ENCODE measurements at regions not wholly inside any gene's neighbourhood (a gene's known extent, or its start where the extent isn't known, plus 50 kb on each side); places are given as distances from the start of the nearest gene placed in this dataset.
A peak's percentile ranks its signal among the peaks of the same experiment; 100 is the strongest.

DNA sequence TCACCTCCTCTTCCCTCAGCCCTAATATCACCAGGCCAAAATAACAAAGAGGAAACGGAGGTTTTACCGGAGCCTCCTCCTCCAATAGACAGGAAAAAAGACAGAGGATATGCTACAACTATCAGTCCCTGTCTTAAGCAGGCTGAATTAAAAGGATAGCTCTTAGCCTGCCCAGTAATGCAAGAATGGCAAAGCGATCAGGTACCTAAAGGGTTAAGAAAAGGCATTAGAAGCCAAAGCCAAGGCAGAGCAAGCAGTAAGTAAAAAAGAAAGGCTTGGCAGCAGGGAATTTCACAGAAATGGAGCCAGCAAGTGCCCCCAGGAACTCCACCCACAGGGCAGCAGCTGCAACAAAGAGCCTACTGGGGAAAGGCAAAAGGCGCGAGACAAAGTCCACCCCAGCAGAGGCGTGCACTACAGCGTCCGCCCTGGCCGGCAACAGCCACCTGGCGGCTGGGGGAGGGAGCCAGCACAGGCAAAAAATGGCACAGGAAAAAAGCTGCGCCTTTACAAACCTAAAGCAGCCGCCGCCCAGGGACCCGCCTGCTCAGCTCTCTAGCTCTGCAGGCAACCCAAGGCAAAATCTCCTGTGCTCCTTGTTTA is 220.6 kb upstream of the ZC4H2 start:
- ChIA-PET CTCF (ENCODE audit: partially characterized antibody) (interaction anchor here (0.6 to 1.4 kb wide), 5 partner anchors 10 to 165 kb away, joined by 3 to 4 read pairs (median 3); no protein-coding TSS in a partner anchor), POLR2A (ENCODE audit: partially characterized antibody) (interaction anchor here (1.2 to 1.3 kb wide), 3 partner anchors 12 to 221 kb away, joined by 3 to 5 read pairs (median 4); partner anchors contain the start of genes ZC3H12B and ZC4H2)
- peaks cover 0 to 8% (median 4%) of the 10 kb centered on the region in 4 experiments; a peak in 3 of 7 replicates for H3K4me1 ChIP-seq (replicated peaks in 1 of 4; ENCODE audit: control insufficient read depth in 3 of 4, insufficient read depth in 4 of 4, low read length in 3 of 4)
- H3K9me3 ChIP-seq (ENCODE audit: insufficient read depth in 2 of 2, low read depth in 1 of 2, low read length in 1 of 2), result no peaks in the 10 kb centered on the region
- DNase-seq (ENCODE audit: low read depth in 1 of 2, low spot score in 2 of 2), result peak; percentile 50 to 56
- H4K91ac ChIP-seq (replicated peaks; ENCODE audit: insufficient read length, low read length), result no peak overlapping the region
- FAIRE-seq, result peak; percentile 88
- peak overlapping the region; percentile 65; the same call in 1 of the 2 replicates for H3K27ac ChIP-seq (ENCODE audit: low read depth, low read length)
- no peaks in the 10 kb centered on the region for H3K27me3 ChIP-seq (replicated peaks in 1 of 4; ENCODE audit: control insufficient read depth in 3 of 4, extremely low read depth in 1 of 4, insufficient read depth in 3 of 4, low read length in 3 of 4)
- H3K23ac ChIP-seq (ENCODE audit: insufficient read length), result no peak overlapping the region
- no peak overlapping the region for H3K56ac ChIP-seq (replicated peaks; ENCODE audit: insufficient read length, low read depth, low read length)
- no peak overlapping the region for H2BK15ac ChIP-seq (ENCODE audit: low read length)
- H3K9ac ChIP-seq (replicated peaks in 1 of 4; ENCODE audit: extremely low read depth in 1 of 4, low read depth in 3 of 4, low read length in 3 of 4), result no peak overlapping the region
- no peak overlapping the region for H4K5ac ChIP-seq (ENCODE audit: insufficient read length, low read depth, low read length)
- H3K36me3 ChIP-seq (ENCODE audit: control insufficient read depth in 2 of 4, insufficient read depth in 4 of 4, low read length in 3 of 4), result no peaks in the 10 kb centered on the region
- 7% methylated on average over 14 of the region's 14 CpGs; no CpG with 5 or more reads in 1 of the 2 experiments for WGBS, 2 experiments (ENCODE audit: extremely low coverage in 1 of 2, insufficient coverage in 1 of 2, insufficient read length in 1 of 2, insufficient replicate concordance in 2 of 2, low coverage in 1 of 2, low lambda C conversion rate in 2 of 2, missing lambda C conversion rate in 1 of 2)
- peak overlapping the region; percentile 61 for H2AFZ ChIP-seq (ENCODE audit: low read length)
- H3K18ac ChIP-seq (ENCODE audit: extremely low read depth, low read length), result no peak overlapping the region; the same call in 1 of the 2 replicates
- no peak overlapping the region for H3K4ac ChIP-seq (replicated peaks; ENCODE audit: insufficient read length, low read depth, low read length)
- no peak overlapping the region for H2AK5ac ChIP-seq (ENCODE audit: low read depth, low read length)
- H3K79me2 ChIP-seq (ENCODE audit: control insufficient read depth in 1 of 2, insufficient read depth in 2 of 2, low read length in 2 of 2), result no peaks in the 10 kb centered on the region
- no peaks in the 10 kb centered on the region for H3K79me1 ChIP-seq (ENCODE audit: low read depth, low read length)
- no peaks in the 10 kb centered on the region for H3K23me2 ChIP-seq (ENCODE audit: low read depth, low read length)
- H2BK20ac ChIP-seq (ENCODE audit: low read length), result no peak overlapping the region
- no peak overlapping the region for H2BK12ac ChIP-seq (ENCODE audit: low read depth, low read length)
- H3K4me3 ChIP-seq (ENCODE audit: extremely low read depth in 1 of 4, insufficient read depth in 2 of 4, low read depth in 3 of 4, low read length in 4 of 4), result peak overlapping the region in 1 of 4 experiments; percentile 49; a peak in 2 of 8 replicates
- H3K14ac ChIP-seq (ENCODE audit: insufficient read length), result no peak overlapping the region
- H4K20me1 ChIP-seq (replicated peaks in 1 of 2; ENCODE audit: control insufficient read depth in 1 of 2, insufficient read depth in 2 of 2, low read length in 2 of 2), result no peaks in the 10 kb centered on the region
- no peak overlapping the region for H4K8ac ChIP-seq (ENCODE audit: extremely low read depth, insufficient read depth, low read length)
- H2BK120ac ChIP-seq (replicated peaks; ENCODE audit: low read depth, low read length), result no peak overlapping the region
- peak overlapping the region; percentile 54 to 57 for H3K4me2 ChIP-seq (ENCODE audit: insufficient read depth in 1 of 2, low read depth in 2 of 2, low read length in 2 of 2)
- no peak overlapping the region; the same call in 1 of the 2 replicates for H2BK5ac ChIP-seq (ENCODE audit: low read depth, low read length)
- TF ChIP-seq YY1 (IDR thresholded peaks at IDR 0.05; ENCODE audit: low read depth, low read length) (peak; percentile 18; the same call in 1 of the 2 replicates), CBX8 (IDR thresholded peaks at IDR 0.05; ENCODE audit: borderline replicate concordance, low read depth, low read length) (no peak), TAF1 (IDR thresholded peaks at IDR 0.05; ENCODE audit: low read depth, low read length) (peak; percentile 49; the same call in 1 of the 2 replicates), HDAC2 (IDR thresholded peaks at IDR 0.05; ENCODE audit: borderline replicate concordance in 1 of 2, low read depth in 2 of 2, low read length in 2 of 2) (no peak), TCF12 (IDR thresholded peaks at IDR 0.05; ENCODE audit: low read depth, low read length) (0 out of 2 replicates have a peak, but pooled peaks have one; percentile 54), SUZ12 (IDR thresholded peaks at IDR 0.05; ENCODE audit: low read length) (no peak), SIRT6 (IDR thresholded peaks at IDR 0.05; ENCODE audit: low read length) (no peak), CBX5 (IDR thresholded peaks at IDR 0.05; ENCODE audit: low read depth, low read length) (no peak), KDM4A (IDR thresholded peaks at IDR 0.05; ENCODE audit: low read depth, low read length, severe bottlenecking) (no peak)
- TF ChIP-seq, protein P1, sequence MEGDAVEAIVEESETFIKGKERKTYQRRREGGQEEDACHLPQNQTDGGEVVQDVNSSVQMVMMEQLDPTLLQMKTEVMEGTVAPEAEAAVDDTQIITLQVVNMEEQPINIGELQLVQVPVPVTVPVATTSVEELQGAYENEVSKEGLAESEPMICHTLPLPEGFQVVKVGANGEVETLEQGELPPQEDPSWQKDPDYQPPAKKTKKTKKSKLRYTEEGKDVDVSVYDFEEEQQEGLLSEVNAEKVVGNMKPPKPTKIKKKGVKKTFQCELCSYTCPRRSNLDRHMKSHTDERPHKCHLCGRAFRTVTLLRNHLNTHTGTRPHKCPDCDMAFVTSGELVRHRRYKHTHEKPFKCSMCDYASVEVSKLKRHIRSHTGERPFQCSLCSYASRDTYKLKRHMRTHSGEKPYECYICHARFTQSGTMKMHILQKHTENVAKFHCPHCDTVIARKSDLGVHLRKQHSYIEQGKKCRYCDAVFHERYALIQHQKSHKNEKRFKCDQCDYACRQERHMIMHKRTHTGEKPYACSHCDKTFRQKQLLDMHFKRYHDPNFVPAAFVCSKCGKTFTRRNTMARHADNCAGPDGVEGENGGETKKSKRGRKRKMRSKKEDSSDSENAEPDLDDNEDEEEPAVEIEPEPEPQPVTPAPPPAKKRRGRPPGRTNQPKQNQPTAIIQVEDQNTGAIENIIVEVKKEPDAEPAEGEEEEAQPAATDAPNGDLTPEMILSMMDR (IDR thresholded peaks at IDR 0.05; ENCODE audit: control extremely low read depth in 1 of 3, insufficient read depth in 1 of 3, low read depth in 1 of 3, low read length in 3 of 3), result peak; percentile 30 to 49 (median 44)
